Peyer's patch (tissue), 4 donors: ENCODE measurements at regions not wholly inside any gene's neighbourhood (a gene's known extent, or its start where the extent isn't known, plus 50 kb on each side); places are given as distances from the start of the nearest gene placed in this dataset.

Source experiments
- POLR2A ChIP-seq, 2 donors: fragments of 450-650 bp; IDR thresholded peaks; one replicate each; pipeline ENCODE4 v1.5.1; 2017; ENCODE audit warnings: antibody characterized with exemption in 2 of 2, mild to moderate bottlenecking in 2 of 2, moderate library complexity in 2 of 2
- TF ChIP-seq, protein P1 (sequence below), 6 experiments: fragments of 450-650 bp in 4 of 6; fragments of 200-600 bp in 2 of 6; sonication (generic) in 1 of 6; IDR thresholded peaks; one replicate each; pipeline ENCODE4 v1.5.1; 2017 to 2019; ENCODE audit warnings: antibody characterized with exemption in 6 of 6, mild to moderate bottlenecking in 3 of 6, moderate library complexity in 1 of 6

DNA sequence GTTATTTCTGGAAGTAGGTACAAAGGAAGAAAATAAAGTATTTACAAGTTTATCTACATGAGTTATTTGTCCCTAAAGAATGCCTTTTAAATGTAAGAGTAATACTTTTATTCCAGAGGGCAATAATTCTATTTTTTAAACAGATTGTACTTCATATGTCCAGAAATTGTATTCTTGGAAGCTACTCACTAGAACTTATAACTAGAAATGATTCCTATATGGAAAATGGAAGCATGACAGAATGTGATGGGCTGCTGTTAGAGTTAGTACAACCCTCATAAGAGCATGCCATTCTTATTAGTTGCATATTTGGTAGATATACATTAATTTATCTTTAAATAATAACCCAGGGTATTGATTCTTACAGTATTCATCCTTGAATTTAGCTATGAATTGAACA, 362.0 kb downstream of the FSIP2 start:
- TF ChIP-seq, protein P1, sequence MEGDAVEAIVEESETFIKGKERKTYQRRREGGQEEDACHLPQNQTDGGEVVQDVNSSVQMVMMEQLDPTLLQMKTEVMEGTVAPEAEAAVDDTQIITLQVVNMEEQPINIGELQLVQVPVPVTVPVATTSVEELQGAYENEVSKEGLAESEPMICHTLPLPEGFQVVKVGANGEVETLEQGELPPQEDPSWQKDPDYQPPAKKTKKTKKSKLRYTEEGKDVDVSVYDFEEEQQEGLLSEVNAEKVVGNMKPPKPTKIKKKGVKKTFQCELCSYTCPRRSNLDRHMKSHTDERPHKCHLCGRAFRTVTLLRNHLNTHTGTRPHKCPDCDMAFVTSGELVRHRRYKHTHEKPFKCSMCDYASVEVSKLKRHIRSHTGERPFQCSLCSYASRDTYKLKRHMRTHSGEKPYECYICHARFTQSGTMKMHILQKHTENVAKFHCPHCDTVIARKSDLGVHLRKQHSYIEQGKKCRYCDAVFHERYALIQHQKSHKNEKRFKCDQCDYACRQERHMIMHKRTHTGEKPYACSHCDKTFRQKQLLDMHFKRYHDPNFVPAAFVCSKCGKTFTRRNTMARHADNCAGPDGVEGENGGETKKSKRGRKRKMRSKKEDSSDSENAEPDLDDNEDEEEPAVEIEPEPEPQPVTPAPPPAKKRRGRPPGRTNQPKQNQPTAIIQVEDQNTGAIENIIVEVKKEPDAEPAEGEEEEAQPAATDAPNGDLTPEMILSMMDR (IDR thresholded peaks at IDR 0.05), result no peak
- no peak for TF ChIP-seq POLR2A (IDR thresholded peaks at IDR 0.05)
